Thyroid gland (tissue), 4 donors: ENCODE measurements at regions not wholly inside any gene's neighbourhood (a gene's known extent, or its start where the extent isn't known, plus 50 kb on each side); places are given as distances from the start of the nearest gene placed in this dataset.

ENCODE experiments used
- DNase-seq, 2 donors: peaks; one replicate each; pipeline ENCODE4 v3.0.0-alpha.2; 2019
- H3K27ac ChIP-seq, 3 donors: fragments of 200-600 bp; sonication (generic); 1 replicate in 2 of 3; 2 replicates in 1 of 3; pipeline ENCODE4 v1.5.1; 2016 to 2019; ENCODE audit warnings: mild to moderate bottlenecking in 1 of 3, moderate library complexity in 1 of 3
- H3K27me3 ChIP-seq: fragments of 200-600 bp; sonication (generic); one replicate; pipeline ENCODE4 v1.5.1; 2019
- H3K36me3 ChIP-seq, 2 donors: fragments of 200-600 bp; sonication (generic); one replicate each; pipeline ENCODE4 v1.5.1; 2016 to 2019
- H3K4me1 ChIP-seq, 2 donors: fragments of 200-600 bp; sonication (generic); one replicate each; pipeline ENCODE4 v1.5.1; 2017 to 2019
- H3K4me3 ChIP-seq, 3 donors: fragments of 200-600 bp; sonication (generic); replicated peaks in 1 of 3; 1 replicate in 2 of 3; 2 replicates in 1 of 3; pipeline ENCODE4 v1.5.1; 2016; ENCODE audit warnings: mild to moderate bottlenecking in 1 of 3
- H3K9me3 ChIP-seq: fragments of 200-600 bp; sonication (generic); one replicate; pipeline ENCODE4 v1.5.1; 2017
- POLR2A ChIP-seq, 2 donors: fragments of 450-650 bp; IDR thresholded peaks; one replicate each; pipeline ENCODE4 v1.6.1; 2017; ENCODE audit warnings: antibody characterized with exemption in 2 of 2, mild to moderate bottlenecking in 2 of 2, moderate library complexity in 1 of 2
- WGBS, 2 donors: methylation state at CpG; one replicate each; pipeline ENCODE4 v1.1.5; 2017; 5-methylcytosine and 5-hydroxymethylcytosine counted together
- intact Hi-C: fragments of 100-400 bp; cut with DNase I; formaldehyde crosslinking; loops from one replicate; pipeline ENCODE4 v1.15.1; 2023
- TF ChIP-seq, protein P1 (sequence below), 6 experiments: fragments of 200-600 bp in 3 of 6; fragments of 450-650 bp in 3 of 6; sonication (generic) in 3 of 6; IDR thresholded peaks; one replicate each; pipeline ENCODE4 v1.5.1; 2016 to 2019; ENCODE audit warnings: antibody characterized with exemption in 6 of 6, mild to moderate bottlenecking in 2 of 6, inconsistent platforms in 1 of 6, moderate library complexity in 1 of 6

- intact Hi-C loops, result no loop called here
- peaks cover 18 to 19% of the 10 kb centered on the region in 2 donors for H3K4me1 ChIP-seq
- H3K9me3 ChIP-seq, result no peaks in the 10 kb centered on the region
- TF ChIP-seq POLR2A (IDR thresholded peaks at IDR 0.05), result no peak
- TF ChIP-seq, protein P1, sequence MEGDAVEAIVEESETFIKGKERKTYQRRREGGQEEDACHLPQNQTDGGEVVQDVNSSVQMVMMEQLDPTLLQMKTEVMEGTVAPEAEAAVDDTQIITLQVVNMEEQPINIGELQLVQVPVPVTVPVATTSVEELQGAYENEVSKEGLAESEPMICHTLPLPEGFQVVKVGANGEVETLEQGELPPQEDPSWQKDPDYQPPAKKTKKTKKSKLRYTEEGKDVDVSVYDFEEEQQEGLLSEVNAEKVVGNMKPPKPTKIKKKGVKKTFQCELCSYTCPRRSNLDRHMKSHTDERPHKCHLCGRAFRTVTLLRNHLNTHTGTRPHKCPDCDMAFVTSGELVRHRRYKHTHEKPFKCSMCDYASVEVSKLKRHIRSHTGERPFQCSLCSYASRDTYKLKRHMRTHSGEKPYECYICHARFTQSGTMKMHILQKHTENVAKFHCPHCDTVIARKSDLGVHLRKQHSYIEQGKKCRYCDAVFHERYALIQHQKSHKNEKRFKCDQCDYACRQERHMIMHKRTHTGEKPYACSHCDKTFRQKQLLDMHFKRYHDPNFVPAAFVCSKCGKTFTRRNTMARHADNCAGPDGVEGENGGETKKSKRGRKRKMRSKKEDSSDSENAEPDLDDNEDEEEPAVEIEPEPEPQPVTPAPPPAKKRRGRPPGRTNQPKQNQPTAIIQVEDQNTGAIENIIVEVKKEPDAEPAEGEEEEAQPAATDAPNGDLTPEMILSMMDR (IDR thresholded peaks at IDR 0.05), result no peak
- no peak overlapping the region for H3K4me3 ChIP-seq
- H3K27me3 ChIP-seq, result no peaks in the 10 kb centered on the region
- WGBS, 2 donors, result 38 to 40% methylated on average over 6 of the region's 6 CpGs
- no peaks in the 10 kb centered on the region for H3K36me3 ChIP-seq
- no peak overlapping the region for H3K27ac ChIP-seq
- no peak for DNase-seq
Observed at GRCh38 chr10:57786850-57787750, 480.6 kb downstream of the IPMK start.

DNA sequence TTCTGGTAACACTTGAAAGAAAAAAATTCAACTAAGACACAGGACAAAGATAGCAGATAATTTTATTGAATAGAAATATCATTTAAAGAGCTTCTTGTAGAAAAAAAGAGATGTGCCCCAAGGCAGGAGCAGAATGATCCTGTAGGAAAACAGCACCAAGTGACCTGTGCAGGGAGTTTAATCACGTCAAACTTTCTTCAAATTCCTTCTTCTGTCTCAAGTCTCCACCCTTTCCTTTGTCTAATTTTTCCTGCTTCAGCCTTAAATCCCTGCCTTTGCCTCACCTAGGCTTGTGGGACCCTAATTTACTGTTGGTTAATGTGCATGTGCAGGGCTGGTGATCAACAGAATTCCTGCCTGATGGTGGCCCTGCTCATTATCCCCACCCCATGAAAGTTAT lies 481.4 kb downstream of the IPMK start:
- H3K27ac ChIP-seq, result peak overlapping the region in 2 of 3 donors; percentile 17 to 79
- no peaks in the 10 kb centered on the region for H3K36me3 ChIP-seq
- H3K27me3 ChIP-seq, result no peaks in the 10 kb centered on the region
- no peaks in the 10 kb centered on the region for H3K9me3 ChIP-seq
- H3K4me1 ChIP-seq, result peaks cover 18 to 19% of the 10 kb centered on the region in 2 donors
- DNase-seq, result no peak
- intact Hi-C loops, result no loop called here
- H3K4me3 ChIP-seq, result no peak overlapping the region
- no peak for TF ChIP-seq POLR2A (IDR thresholded peaks at IDR 0.05)
- TF ChIP-seq, protein P1 (IDR thresholded peaks at IDR 0.05), result no peak
- WGBS, 2 donors, result 59 to 60% methylated on average over 1 of the region's 1 CpG

DNA sequence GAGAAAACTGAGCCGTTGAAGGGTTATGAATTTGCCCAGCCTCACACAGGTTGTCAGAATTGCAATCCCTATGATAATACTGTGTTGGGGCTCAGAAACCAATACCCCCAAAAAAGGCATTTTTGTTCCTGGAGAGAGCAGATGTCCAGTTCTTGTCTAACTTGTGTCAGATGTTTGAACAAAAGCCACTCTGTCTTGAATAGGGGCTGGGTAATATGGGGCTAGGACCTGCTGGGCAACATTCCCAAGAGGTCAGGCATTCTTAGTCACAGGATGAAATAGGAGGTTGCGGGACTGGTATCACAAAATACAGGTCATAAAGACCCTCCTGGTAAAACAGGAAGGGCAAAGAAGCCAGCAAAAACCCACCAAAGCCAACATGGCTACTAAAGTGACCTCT lies 482.1 kb downstream of the IPMK start:
- intact Hi-C loops, result no loop called here
- DNase-seq, result peak; percentile 30 to 35
- H3K27me3 ChIP-seq, result no peaks in the 10 kb centered on the region
- H3K27ac ChIP-seq, result peak overlapping the region; percentile 1 to 79 (median 49)
- no peaks in the 10 kb centered on the region for H3K36me3 ChIP-seq
- no peak overlapping the region for H3K4me3 ChIP-seq
- no peak for TF ChIP-seq POLR2A (IDR thresholded peaks at IDR 0.05)
- TF ChIP-seq, protein P1 (IDR thresholded peaks at IDR 0.05), result no peak
- 65 to 69% methylated on average over 2 of the region's 2 CpGs for WGBS, 2 donors
- H3K9me3 ChIP-seq, result no peaks in the 10 kb centered on the region
- peaks cover 18 to 19% of the 10 kb centered on the region in 2 donors for H3K4me1 ChIP-seq

DNA sequence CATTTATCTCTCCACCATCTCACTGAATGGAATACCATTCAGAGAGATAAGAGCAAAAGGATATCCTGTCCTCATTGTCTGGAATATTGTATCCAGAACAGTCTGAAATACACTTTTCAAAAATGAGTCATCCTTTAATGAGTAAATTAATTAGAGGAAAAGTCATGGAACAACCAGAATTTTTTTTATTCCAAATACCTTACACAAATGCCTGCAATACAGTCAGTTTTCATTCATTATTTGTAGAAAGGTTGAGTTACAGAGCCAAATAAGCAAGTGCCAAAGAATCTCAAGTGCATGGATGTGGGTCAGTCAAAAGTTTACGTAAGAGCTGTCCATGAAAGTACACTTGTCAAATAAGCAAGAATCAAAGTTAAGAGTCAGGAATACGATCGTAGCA lies 482.6 kb downstream of the IPMK start:
- intact Hi-C loops, result no loop called here
- WGBS, 2 donors, result 31 to 35% methylated on average over 3 of the region's 3 CpGs

More for the DNA sequence above, 482.6 kb downstream of the IPMK start:
- Histone ChIP-seq H3K36me3 (no peaks in the 10 kb centered on the region), H3K4me1 (peaks cover 18 to 19% of the 10 kb centered on the region in 2 donors), H3K27ac (peak overlapping the region in 2 of 3 donors; percentile 49 to 79), H3K27me3 (no peaks in the 10 kb centered on the region), H3K9me3 (no peaks in the 10 kb centered on the region), H3K4me3 (no peak overlapping the region)
- TF ChIP-seq POLR2A (IDR thresholded peaks at IDR 0.05), result no peak
- TF ChIP-seq, protein P1 (IDR thresholded peaks at IDR 0.05), result no peak
- peak; percentile 8 to 13 for DNase-seq
